ENCODE measurements at regions not wholly inside any gene's neighbourhood (a gene's known extent, or its start where the extent isn't known, plus 50 kb on each side); places are given as distances from the start of the nearest gene placed in this dataset.

GRCh38 chr13:26837102-26837501 is 76.5 kb upstream of the GPR12 start:
- TF ChIP-seq CTCF (IDR thresholded peaks at IDR 0.05) (no peak), EP300 (IDR thresholded peaks at IDR 0.05) (no peak), POLR2AphosphoS5 (IDR thresholded peaks at IDR 0.05) (no peak), POLR2A (IDR thresholded peaks at IDR 0.05) (no peak)

All from gastroesophageal sphincter (tissue), 3 donors.